OCI-LY7 (cell line): ENCODE measurements at regions not wholly inside any gene's neighbourhood (a gene's known extent, or its start where the extent isn't known, plus 50 kb on each side); places are given as distances from the start of the nearest gene placed in this dataset.

Source experiments
- BruUV-seq: library from RNA; stranded (reverse); fragments of 400-500 nt; replicated peaks from 2 replicates; lab custom pipeline; 2021; lab: Mats Ljungman, UMichigan
- CTCF ChIA-PET: fragments of 300-600 bp; sonication (Branson Sonifier 250); formaldehyde crosslinking; loops from one replicate; lab custom pipeline; 2022; ENCODE audit warnings: antibody characterized with exemption; ENCODE audit not compliant: unreplicated experiment; lab: Charles Lee
- POLR2A ChIA-PET: fragments of 300-600 bp; sonication (Branson Sonifier 250); formaldehyde crosslinking; loops from one replicate; lab custom pipeline; 2022; ENCODE audit warnings: antibody characterized with exemption; lab: Charles Lee
- DNase-seq: peaks from one replicate; pipeline ENCODE4 v3.0.0-alpha.2; 2015; ENCODE audit warnings: low spot score
- H2AFZ ChIP-seq: fragments of 200-600 bp; sonication (generic), shearing (Covaris generic); 2 replicates; pipeline ENCODE4 v1.6.1; 2014; ENCODE audit warnings: mild to moderate bottlenecking, antibody characterized with exemption, low read length, moderate library complexity
- H3K27ac ChIP-seq: fragments of 200-600 bp; sonication (generic); 2 replicates; pipeline ENCODE4 v1.5.1; 2014; ENCODE audit warnings: mixed run types, low read depth, mild to moderate bottlenecking, moderate library complexity, low read length, inconsistent platforms; ENCODE audit not compliant: poor library complexity, severe bottlenecking
- H3K36me3 ChIP-seq: fragments of 200-600 bp; sonication (generic); 2 replicates; pipeline ENCODE4 v1.6.1; 2014; ENCODE audit warnings: mild to moderate bottlenecking, antibody characterized with exemption, low read length, moderate library complexity, mixed read lengths; ENCODE audit not compliant: insufficient read depth
- H3K4me1 ChIP-seq: fragments of 200-600 bp; sonication (generic); 2 replicates; pipeline ENCODE4 v1.5.1; 2014; ENCODE audit warnings: mild to moderate bottlenecking, low read length; ENCODE audit not compliant: insufficient read depth, poor library complexity, severe bottlenecking
- H3K4me2 ChIP-seq: fragments of 200-600 bp; sonication (generic); 2 replicates; pipeline ENCODE4 v1.6.1; 2014; ENCODE audit warnings: mild to moderate bottlenecking, low read length
- H3K4me3 ChIP-seq: fragments of 200-600 bp; sonication (generic); 2 replicates; pipeline ENCODE4 v1.5.1; 2014; ENCODE audit warnings: mild to moderate bottlenecking, low read depth, low read length; ENCODE audit not compliant: poor library complexity, severe bottlenecking
- H3K79me2 ChIP-seq: fragments of 200-600 bp; sonication (generic); 2 replicates; pipeline ENCODE4 v1.6.1; 2016; ENCODE audit warnings: low read depth, mild to moderate bottlenecking, low read length, moderate library complexity, mixed read lengths; ENCODE audit not compliant: insufficient read depth
- H3K9me2 ChIP-seq: fragments of 200-600 bp; sonication (generic); 2 replicates; pipeline ENCODE4 v1.6.1; 2016; ENCODE audit warnings: mild to moderate bottlenecking, low read length, mixed read lengths; ENCODE audit not compliant: insufficient read depth
- H3K9me3 ChIP-seq: fragments of 200-600 bp; sonication (generic); 2 replicates; pipeline ENCODE4 v1.6.1; 2014; ENCODE audit warnings: mild to moderate bottlenecking, mixed run types, low read length, mixed read lengths
- H4K20me1 ChIP-seq: fragments of 200-600 bp; sonication (generic); 2 replicates; pipeline ENCODE4 v1.6.1; 2014; ENCODE audit warnings: mild to moderate bottlenecking, antibody characterized with exemption, low read length, moderate library complexity, mixed read lengths; ENCODE audit not compliant: insufficient read depth
- EZH2phosphoT487 ChIP-seq: fragments of 200-600 bp; sonication (generic); IDR thresholded peaks from 2 replicates; pipeline ENCODE4 v1.6.1; 2018; ENCODE audit warnings: low read depth, borderline replicate concordance, mild to moderate bottlenecking, mixed run types, antibody characterized with exemption, low read length, moderate library complexity, mixed read lengths
- intact Hi-C: fragments of 100-400 bp; cut with micrococcal nuclease; formaldehyde crosslinking; loops from one replicate; pipeline ENCODE4 v1.10.0; 2022; ENCODE audit not compliant: unreplicated experiment
- TF ChIP-seq, protein P1 (sequence below): fragments of 200-600 bp; sonication (generic); conservative IDR thresholded peaks from 2 replicates; pipeline ENCODE4 v1.5.1; 2014; ENCODE audit warnings: mild to moderate bottlenecking, antibody characterized with exemption, low read length, moderate library complexity, mixed read lengths

- H3K36me3 ChIP-seq = no peaks in the 10 kb centered on the region
- no peak overlapping the region for H3K4me2 ChIP-seq
- no peak for DNase-seq
- no peak for TF ChIP-seq EZH2phosphoT487
- TF ChIP-seq, protein P1, sequence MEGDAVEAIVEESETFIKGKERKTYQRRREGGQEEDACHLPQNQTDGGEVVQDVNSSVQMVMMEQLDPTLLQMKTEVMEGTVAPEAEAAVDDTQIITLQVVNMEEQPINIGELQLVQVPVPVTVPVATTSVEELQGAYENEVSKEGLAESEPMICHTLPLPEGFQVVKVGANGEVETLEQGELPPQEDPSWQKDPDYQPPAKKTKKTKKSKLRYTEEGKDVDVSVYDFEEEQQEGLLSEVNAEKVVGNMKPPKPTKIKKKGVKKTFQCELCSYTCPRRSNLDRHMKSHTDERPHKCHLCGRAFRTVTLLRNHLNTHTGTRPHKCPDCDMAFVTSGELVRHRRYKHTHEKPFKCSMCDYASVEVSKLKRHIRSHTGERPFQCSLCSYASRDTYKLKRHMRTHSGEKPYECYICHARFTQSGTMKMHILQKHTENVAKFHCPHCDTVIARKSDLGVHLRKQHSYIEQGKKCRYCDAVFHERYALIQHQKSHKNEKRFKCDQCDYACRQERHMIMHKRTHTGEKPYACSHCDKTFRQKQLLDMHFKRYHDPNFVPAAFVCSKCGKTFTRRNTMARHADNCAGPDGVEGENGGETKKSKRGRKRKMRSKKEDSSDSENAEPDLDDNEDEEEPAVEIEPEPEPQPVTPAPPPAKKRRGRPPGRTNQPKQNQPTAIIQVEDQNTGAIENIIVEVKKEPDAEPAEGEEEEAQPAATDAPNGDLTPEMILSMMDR = no peak
- H2AFZ ChIP-seq = no peak overlapping the region
- H4K20me1 ChIP-seq = no peaks in the 10 kb centered on the region
- ChIA-PET POLR2A (no interaction called here), CTCF (no interaction called here)
- no peaks in the 10 kb centered on the region for H3K79me2 ChIP-seq
- no TSS peak for BruUV-seq
- H3K4me1 ChIP-seq = no peaks in the 10 kb centered on the region
- no peaks in the 10 kb centered on the region for H3K9me3 ChIP-seq
- H3K9me2 ChIP-seq = no peaks in the 10 kb centered on the region
- H3K4me3 ChIP-seq = no peak overlapping the region
- intact Hi-C loops = no loop called here
- H3K27ac ChIP-seq = no peak overlapping the region
Observed at GRCh38 chr4:159747983-159748382, 645.1 kb downstream of the RAPGEF2 start.

DNA sequence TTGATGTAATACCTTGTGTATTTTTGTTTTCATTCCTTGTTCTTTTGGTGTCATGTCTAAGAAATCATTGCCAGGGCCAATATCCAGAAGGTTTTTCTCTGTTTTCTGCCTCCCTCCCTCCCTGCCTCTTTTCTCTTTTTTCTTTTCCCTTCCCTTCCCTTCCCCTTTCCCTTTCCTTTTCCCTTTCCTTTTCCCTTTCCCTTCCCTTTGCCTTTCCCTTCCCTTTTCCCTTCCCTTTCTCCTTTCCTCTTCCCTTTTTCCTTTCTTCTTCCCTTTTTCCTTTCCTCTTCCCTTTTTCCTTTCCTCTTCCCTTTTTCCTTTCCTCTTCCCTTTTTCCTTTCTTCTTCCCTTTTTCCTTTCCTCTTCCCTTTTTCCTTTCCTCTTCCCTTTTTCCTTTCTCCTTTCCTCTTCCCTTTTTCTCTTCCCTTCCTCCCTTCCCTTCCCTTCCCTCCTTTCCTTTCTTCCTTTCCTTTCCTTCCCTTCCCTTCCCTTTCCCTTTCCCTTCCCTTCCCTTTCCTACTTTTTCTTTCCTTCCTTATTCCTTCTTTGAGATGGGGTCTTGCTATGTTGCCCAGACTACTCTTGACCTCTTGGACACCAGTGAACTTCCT, 646.1 kb downstream of the RAPGEF2 start:
- no peaks in the 10 kb centered on the region for H3K79me2 ChIP-seq
- TF ChIP-seq, protein P1 = no peak
- no peak for TF ChIP-seq EZH2phosphoT487
- H3K9me3 ChIP-seq = no peaks in the 10 kb centered on the region
- ChIA-PET CTCF (no interaction called here), POLR2A (no interaction called here)
- no peak overlapping the region for H3K4me3 ChIP-seq
- no peaks in the 10 kb centered on the region for H3K4me1 ChIP-seq
- no TSS peak for BruUV-seq
- no peak overlapping the region for H3K27ac ChIP-seq
- H3K36me3 ChIP-seq = no peaks in the 10 kb centered on the region
- no peaks in the 10 kb centered on the region for H3K9me2 ChIP-seq
- DNase-seq = no peak
- H3K4me2 ChIP-seq = no peak overlapping the region
- intact Hi-C loops = no loop called here
- no peaks in the 10 kb centered on the region for H4K20me1 ChIP-seq
- no peak overlapping the region for H2AFZ ChIP-seq

DNA sequence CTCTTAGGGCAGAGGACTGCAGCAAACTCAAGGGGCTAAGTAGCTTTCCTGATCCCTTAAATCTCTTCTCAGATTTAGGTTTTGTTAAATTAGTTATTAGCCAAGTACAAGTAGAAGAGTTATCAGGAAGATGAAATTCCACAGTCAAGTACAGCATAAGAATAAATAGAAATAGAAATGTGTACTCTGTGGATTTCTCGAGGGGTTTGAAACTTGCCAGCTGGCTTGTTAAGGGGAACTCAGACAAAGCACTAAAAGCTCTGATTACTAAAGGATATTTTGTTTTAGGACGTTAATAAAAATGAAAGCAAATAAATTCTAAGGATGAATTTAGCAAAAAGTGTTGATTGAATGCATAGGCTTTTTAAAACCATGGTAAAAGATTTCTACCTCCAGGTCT, 654.6 kb downstream of the RAPGEF2 start:
- Histone ChIP-seq H3K27ac (no peak overlapping the region), H3K9me3 (no peaks in the 10 kb centered on the region), H3K4me2 (no peak overlapping the region), H2AFZ (no peak overlapping the region), H3K4me1 (no peaks in the 10 kb centered on the region), H3K79me2 (no peaks in the 10 kb centered on the region), H3K36me3 (no peaks in the 10 kb centered on the region), H3K4me3 (no peak overlapping the region), H4K20me1 (no peaks in the 10 kb centered on the region), H3K9me2 (no peaks in the 10 kb centered on the region)
- ChIA-PET POLR2A (no interaction called here), CTCF (no interaction called here)
- no peak for DNase-seq
- TF ChIP-seq, protein P1 = no peak
- TF ChIP-seq EZH2phosphoT487 = no peak
- BruUV-seq = no TSS peak
- intact Hi-C loops = no loop called here
